WTC11 (cell line): ENCODE measurements at regions not wholly inside any gene's neighbourhood (a gene's known extent, or its start where the extent isn't known, plus 50 kb on each side); places are given as distances from the start of the nearest gene placed in this dataset.

Source experiments
- CTCF ChIP-seq: fragments of 200-600 bp; IDR thresholded peaks from 2 replicates; pipeline ENCODE4 v1.8.0; 2022; ENCODE audit warnings: antibody characterized with exemption
- JAZF1 ChIP-seq: fragments of 250-450 bp; sonication (Bioruptor Pico); IDR thresholded peaks from 2 replicates; pipeline ENCODE4 v1.9.0; 2021; ENCODE audit warnings: moderate library complexity, mild to moderate bottlenecking, inconsistent platforms
- MAX ChIP-seq: sonication (generic); formaldehyde crosslinking; IDR thresholded peaks from 2 replicates; pipeline ENCODE4 v1.8.0; 2022; ENCODE audit warnings: mild to moderate bottlenecking, missing genetic modification reagents
- NFYB ChIP-seq: sonication (generic); formaldehyde crosslinking; conservative IDR thresholded peaks from 2 replicates; pipeline ENCODE4 v1.8.0; 2022; ENCODE audit warnings: low read depth, missing genetic modification reagents
- TCF7 ChIP-seq: sonication (generic); formaldehyde crosslinking; IDR thresholded peaks from 2 replicates; pipeline ENCODE4 v1.8.0; 2022; ENCODE audit warnings: mild to moderate bottlenecking, low read depth, missing genetic modification reagents, moderate library complexity
- ZNF416 ChIP-seq: fragments of 250-450 bp; sonication (Bioruptor Pico); IDR thresholded peaks from 2 replicates; pipeline ENCODE4 v1.9.0; 2021; ENCODE audit warnings: mild to moderate bottlenecking, inconsistent platforms
- TF ChIP-seq, protein P1 (sequence below): sonication (generic); formaldehyde crosslinking; IDR thresholded peaks from 2 replicates; pipeline ENCODE4 v1.8.1; 2022; ENCODE audit warnings: mild to moderate bottlenecking, missing genetic modification reagents, moderate library complexity, borderline replicate concordance
- TF ChIP-seq, protein P2 (sequence below): fragments of 250-450 bp; sonication (Bioruptor Pico); IDR thresholded peaks from 2 replicates; pipeline ENCODE4 v1.9.0; 2021; ENCODE audit warnings: mild to moderate bottlenecking, borderline replicate concordance

DNA sequence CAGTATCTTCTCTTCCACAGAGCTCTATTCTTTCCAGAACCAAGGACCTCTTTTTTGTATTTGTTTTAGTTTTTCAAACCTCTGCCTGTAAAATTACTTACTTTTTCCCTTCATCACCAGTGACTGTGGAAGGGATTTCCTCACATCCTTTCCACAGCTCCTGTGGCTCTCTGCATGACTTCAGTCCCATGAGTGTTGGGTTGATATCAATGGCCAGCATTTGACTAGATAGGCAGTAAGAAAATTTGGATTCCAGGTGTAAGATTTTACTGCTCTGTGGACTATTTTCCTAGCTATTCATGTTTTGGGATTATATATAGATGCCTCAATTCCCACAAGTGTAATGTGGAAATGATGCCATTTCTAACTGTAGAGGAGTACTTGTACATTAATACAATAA is 171.5 kb upstream of the PTBP2 start:
- TF ChIP-seq, protein P1, sequence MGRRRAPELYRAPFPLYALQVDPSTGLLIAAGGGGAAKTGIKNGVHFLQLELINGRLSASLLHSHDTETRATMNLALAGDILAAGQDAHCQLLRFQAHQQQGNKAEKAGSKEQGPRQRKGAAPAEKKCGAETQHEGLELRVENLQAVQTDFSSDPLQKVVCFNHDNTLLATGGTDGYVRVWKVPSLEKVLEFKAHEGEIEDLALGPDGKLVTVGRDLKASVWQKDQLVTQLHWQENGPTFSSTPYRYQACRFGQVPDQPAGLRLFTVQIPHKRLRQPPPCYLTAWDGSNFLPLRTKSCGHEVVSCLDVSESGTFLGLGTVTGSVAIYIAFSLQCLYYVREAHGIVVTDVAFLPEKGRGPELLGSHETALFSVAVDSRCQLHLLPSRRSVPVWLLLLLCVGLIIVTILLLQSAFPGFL (CRISPR knock-in tag): no peak
- TF ChIP-seq CTCF: no peak
- TF ChIP-seq ZNF416: no peak
- TF ChIP-seq JAZF1 (CRISPR knock-in tag): no peak
- TF ChIP-seq TCF7 (CRISPR knock-in tag): no peak
- TF ChIP-seq, protein P2, sequence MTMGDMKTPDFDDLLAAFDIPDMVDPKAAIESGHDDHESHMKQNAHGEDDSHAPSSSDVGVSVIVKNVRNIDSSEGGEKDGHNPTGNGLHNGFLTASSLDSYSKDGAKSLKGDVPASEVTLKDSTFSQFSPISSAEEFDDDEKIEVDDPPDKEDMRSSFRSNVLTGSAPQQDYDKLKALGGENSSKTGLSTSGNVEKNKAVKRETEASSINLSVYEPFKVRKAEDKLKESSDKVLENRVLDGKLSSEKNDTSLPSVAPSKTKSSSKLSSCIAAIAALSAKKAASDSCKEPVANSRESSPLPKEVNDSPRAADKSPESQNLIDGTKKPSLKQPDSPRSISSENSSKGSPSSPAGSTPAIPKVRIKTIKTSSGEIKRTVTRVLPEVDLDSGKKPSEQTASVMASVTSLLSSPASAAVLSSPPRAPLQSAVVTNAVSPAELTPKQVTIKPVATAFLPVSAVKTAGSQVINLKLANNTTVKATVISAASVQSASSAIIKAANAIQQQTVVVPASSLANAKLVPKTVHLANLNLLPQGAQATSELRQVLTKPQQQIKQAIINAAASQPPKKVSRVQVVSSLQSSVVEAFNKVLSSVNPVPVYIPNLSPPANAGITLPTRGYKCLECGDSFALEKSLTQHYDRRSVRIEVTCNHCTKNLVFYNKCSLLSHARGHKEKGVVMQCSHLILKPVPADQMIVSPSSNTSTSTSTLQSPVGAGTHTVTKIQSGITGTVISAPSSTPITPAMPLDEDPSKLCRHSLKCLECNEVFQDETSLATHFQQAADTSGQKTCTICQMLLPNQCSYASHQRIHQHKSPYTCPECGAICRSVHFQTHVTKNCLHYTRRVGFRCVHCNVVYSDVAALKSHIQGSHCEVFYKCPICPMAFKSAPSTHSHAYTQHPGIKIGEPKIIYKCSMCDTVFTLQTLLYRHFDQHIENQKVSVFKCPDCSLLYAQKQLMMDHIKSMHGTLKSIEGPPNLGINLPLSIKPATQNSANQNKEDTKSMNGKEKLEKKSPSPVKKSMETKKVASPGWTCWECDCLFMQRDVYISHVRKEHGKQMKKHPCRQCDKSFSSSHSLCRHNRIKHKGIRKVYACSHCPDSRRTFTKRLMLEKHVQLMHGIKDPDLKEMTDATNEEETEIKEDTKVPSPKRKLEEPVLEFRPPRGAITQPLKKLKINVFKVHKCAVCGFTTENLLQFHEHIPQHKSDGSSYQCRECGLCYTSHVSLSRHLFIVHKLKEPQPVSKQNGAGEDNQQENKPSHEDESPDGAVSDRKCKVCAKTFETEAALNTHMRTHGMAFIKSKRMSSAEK (CRISPR knock-in tag): no peak
- TF ChIP-seq NFYB (CRISPR knock-in tag): no peak
- TF ChIP-seq MAX (CRISPR knock-in tag): no peak
